ENCODE measurements at regions not wholly inside any gene's neighbourhood (a gene's known extent, or its start where the extent isn't known, plus 50 kb on each side); places are given as distances from the start of the nearest gene placed in this dataset.

GRCh38 chr9:79280691-79281090, 291.1 kb upstream of the TLE4 start:
- DNase-seq (ENCODE audit: low read depth), result no peak
- no peak overlapping the region for H3K4me3 ChIP-seq (ENCODE audit: low read depth, low read length)
- no peak for TF ChIP-seq CTCF (conservative IDR thresholded peaks at IDR 0.05; ENCODE audit: low read depth, low read length)

GRCh38 chr9:79284081-79284480, 287.7 kb upstream of the TLE4 start:
- no peak for DNase-seq (ENCODE audit: low read depth)
- H3K4me3 ChIP-seq (ENCODE audit: low read depth, low read length), result no peak overlapping the region
- no peak for TF ChIP-seq CTCF (conservative IDR thresholded peaks at IDR 0.05; ENCODE audit: low read depth, low read length)

DNA sequence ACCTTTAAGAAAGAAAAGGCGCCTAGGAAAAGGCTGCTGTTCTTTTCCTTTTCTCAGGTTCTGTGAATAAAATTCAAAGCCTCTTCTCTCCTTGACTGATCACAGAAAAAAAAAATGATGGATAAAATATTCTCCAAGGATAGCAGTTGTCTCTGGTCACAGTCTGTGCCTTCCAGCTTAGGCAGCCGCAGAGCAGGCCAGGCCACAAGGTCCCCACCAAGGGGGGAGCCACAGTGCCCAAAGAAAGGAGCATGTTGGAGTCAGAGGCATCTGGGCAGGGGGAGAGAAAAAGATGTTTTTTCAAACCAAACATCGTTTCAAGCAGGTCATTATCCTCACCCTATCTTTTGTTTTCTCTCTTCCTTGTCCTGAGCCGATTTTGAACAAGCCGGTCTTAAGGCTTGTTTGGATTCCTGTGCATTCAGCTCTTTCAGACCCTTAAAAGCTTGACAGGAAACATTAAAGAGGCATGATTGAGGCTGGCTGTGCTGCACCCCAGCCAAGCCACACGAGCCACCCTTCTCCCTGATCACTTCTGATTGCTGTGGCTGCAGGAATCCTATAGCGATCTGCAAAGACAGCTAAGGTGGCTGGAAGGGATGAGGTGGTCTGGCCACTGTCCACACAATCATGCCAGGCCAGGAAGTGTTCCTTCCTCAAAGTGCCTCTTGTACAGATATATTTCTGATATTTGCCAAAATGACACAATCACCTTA, 284.6 kb upstream of the TLE4 start:
- no peak for TF ChIP-seq CTCF (conservative IDR thresholded peaks at IDR 0.05; ENCODE audit: low read depth, low read length)
- no peak for DNase-seq (ENCODE audit: low read depth)
- no peak overlapping the region for H3K4me3 ChIP-seq (ENCODE audit: low read depth, low read length)

DNA sequence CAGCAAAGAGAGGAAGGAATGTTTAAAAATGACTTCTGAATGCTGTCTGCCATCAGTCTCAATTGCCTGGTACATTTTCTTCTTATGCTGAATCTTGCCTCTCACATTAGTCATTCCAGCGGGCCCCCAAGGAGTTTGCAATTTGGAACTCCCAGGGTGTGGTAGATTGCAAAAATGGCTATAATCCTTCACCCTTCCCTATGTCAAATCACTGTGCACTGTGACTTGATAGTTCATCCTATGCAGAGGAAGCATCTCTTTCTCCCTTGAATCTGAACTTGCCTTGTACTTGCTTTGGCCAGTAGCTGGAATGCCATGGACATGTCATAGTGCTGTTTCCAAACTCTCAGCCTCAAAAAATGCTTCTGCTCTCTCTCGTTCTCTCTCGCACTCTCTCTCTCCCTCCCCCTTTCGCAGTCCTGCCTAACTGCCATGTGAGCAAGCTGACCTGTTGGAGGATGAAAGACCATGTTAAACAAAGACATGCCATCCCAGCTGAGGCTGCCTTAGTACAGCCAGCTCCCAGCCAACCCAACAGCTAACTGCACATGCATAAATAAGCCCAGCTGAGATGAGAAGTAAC, 284.0 kb upstream of the TLE4 start:
- H3K4me3 ChIP-seq (ENCODE audit: low read depth, low read length), result no peak overlapping the region
- TF ChIP-seq CTCF (conservative IDR thresholded peaks at IDR 0.05; ENCODE audit: low read depth, low read length), result no peak
- no peak for DNase-seq (ENCODE audit: low read depth)

- TF ChIP-seq CTCF (conservative IDR thresholded peaks at IDR 0.05; ENCODE audit: low read depth, low read length), result no peak
- no peak for DNase-seq (ENCODE audit: low read depth)
- H3K4me3 ChIP-seq (ENCODE audit: low read depth, low read length), result no peak overlapping the region
Measured at GRCh38 chr9:79289856-79290255, 281.9 kb upstream of the TLE4 start.

DNA sequence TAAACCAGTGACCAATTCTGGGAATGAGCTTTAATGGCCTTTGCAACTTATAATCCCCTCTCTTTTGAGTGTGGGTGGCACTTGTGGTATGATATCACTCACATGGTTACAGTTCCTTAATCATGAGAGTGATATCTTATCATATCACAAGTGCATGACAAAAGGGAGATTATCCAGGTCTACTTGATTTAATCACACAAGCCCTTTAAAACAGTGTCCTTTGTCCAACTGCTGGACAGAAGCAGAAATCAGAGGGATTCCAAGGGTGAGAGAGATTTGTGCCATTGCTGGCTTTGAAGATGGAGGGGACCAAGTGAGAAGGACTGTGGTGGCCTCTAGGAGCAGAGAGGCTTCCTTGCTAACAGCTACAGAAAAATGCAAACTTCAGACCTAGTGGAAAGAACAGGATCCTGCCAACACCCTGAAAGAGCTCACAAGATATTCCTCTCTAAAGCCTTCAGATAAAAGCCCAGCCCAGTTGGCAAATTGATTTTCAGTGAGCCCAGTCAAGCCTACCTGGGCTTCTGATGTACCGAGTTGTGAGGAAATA, 279.0 kb upstream of the TLE4 start:
- TF ChIP-seq CTCF (conservative IDR thresholded peaks at IDR 0.05; ENCODE audit: low read depth, low read length), result no peak
- no peak overlapping the region for H3K4me3 ChIP-seq (ENCODE audit: low read depth, low read length)
- DNase-seq (ENCODE audit: low read depth), result no peak

- no peak overlapping the region for H3K4me3 ChIP-seq (ENCODE audit: low read depth, low read length)
- no peak for DNase-seq (ENCODE audit: low read depth)
- TF ChIP-seq CTCF (conservative IDR thresholded peaks at IDR 0.05; ENCODE audit: low read depth, low read length), result no peak
Measured at GRCh38 chr9:79300068-79300467, 271.7 kb upstream of the TLE4 start.
